Loucy (cell line): ENCODE measurements at regions not wholly inside any gene's neighbourhood (a gene's known extent, or its start where the extent isn't known, plus 50 kb on each side); places are given as distances from the start of the nearest gene placed in this dataset.

Experiments
- CTCF ChIP-seq: fragments of 200-600 bp; sonication (generic); conservative IDR thresholded peaks from 2 replicates; pipeline ENCODE4 v1.5.1; 2014; ENCODE audit warnings: mild to moderate bottlenecking, antibody characterized with exemption, low read length
- EZH2phosphoT487 ChIP-seq: fragments of 200-600 bp; IDR thresholded peaks from 2 replicates; pipeline ENCODE4 v1.6.1; 2018; ENCODE audit warnings: antibody characterized with exemption, mild to moderate bottlenecking, moderate library complexity, borderline replicate concordance

DNA sequence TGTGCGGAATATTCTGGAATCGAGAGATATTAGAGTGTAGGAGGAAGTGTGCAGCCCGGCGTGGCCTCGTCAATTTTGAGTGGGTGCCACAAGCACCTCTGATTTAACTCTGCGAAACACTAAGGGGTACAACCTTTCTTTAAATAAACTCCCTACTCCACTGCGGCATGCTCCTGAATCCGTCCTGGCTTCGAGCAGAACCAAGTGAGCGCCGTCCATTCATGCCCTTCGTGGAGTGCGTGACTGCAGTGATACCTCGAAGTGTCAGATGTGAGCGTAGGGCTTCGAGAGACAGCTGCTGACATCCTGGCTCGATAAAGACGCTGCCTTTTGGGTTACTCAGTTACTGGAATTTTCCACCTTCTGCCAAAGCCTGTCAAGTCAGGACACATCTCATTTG is 128.8 kb downstream of the FOXL1 start:
- TF ChIP-seq CTCF = no peak
- no peak for TF ChIP-seq EZH2phosphoT487
